IPS-20b (cell line): ENCODE measurements at regions not wholly inside any gene's neighbourhood (a gene's known extent, or its start where the extent isn't known, plus 50 kb on each side); places are given as distances from the start of the nearest gene placed in this dataset.
"Not testable (repeated sequence)": the region's sequence is repeated elsewhere in the genome, so short reads cannot be mapped to it uniquely, and the experiment has no call there.

Source experiments
- H3K27ac ChIP-seq: one replicate; pipeline ENCODE4 v1.5.1; 2013; ENCODE audit warnings: low read length
- H3K27me3 ChIP-seq: 2 replicates; pipeline ENCODE4 v1.6.1; 2013; ENCODE audit warnings: mild to moderate bottlenecking, low read length, inconsistent platforms; ENCODE audit not compliant: insufficient read depth
- H3K36me3 ChIP-seq: 2 replicates; pipeline ENCODE4 v1.6.1; 2013; ENCODE audit warnings: low read depth, mild to moderate bottlenecking, inconsistent platforms, low read length, moderate library complexity; ENCODE audit not compliant: insufficient read depth
- H3K4me1 ChIP-seq: 2 replicates; pipeline ENCODE4 v1.6.1; 2013; ENCODE audit warnings: mild to moderate bottlenecking, control low read depth, inconsistent platforms, low read length, moderate library complexity; ENCODE audit not compliant: insufficient read depth
- H3K4me3 ChIP-seq: 2 replicates; pipeline ENCODE4 v1.5.1; 2013; ENCODE audit warnings: mild to moderate bottlenecking, low read length, inconsistent platforms
- H3K9ac ChIP-seq: 2 replicates; pipeline ENCODE4 v1.6.1; 2013; ENCODE audit warnings: low read depth, mild to moderate bottlenecking, inconsistent platforms, low read length, moderate library complexity
- H3K9me3 ChIP-seq: 2 replicates; pipeline ENCODE4 v1.6.1; 2013; ENCODE audit warnings: mild to moderate bottlenecking, low read depth, low read length, inconsistent platforms; ENCODE audit not compliant: insufficient read depth

- H3K9me3 ChIP-seq = no peaks in the 10 kb centered on the region
- H3K27ac ChIP-seq = no peak overlapping the region
- H3K4me1 ChIP-seq = no peaks in the 10 kb centered on the region
- no peaks in the 10 kb centered on the region for H3K36me3 ChIP-seq
- no peak overlapping the region for H3K9ac ChIP-seq
- no peak overlapping the region for H3K4me3 ChIP-seq
- no peaks in the 10 kb centered on the region for H3K27me3 ChIP-seq
Measured at GRCh38 chr18:55739488-55739887, 151.5 kb upstream of the TCF4 start.

- no peaks in the 10 kb centered on the region for H3K9me3 ChIP-seq
- H3K9ac ChIP-seq = no peak overlapping the region
- no peaks in the 10 kb centered on the region for H3K36me3 ChIP-seq
- no peak overlapping the region for H3K4me3 ChIP-seq
- no peak overlapping the region for H3K27ac ChIP-seq
- H3K27me3 ChIP-seq = no peaks in the 10 kb centered on the region
- no peaks in the 10 kb centered on the region for H3K4me1 ChIP-seq
Measured at GRCh38 chr18:55738483-55739114, 150.6 kb upstream of the TCF4 start.

GRCh38 chr18:55737781-55738468 lies 149.9 kb upstream of the TCF4 start:
- Histone ChIP-seq H3K27me3 (no peaks in the 10 kb centered on the region), H3K27ac (no peak overlapping the region), H3K4me3 (no peak overlapping the region), H3K9ac (no peak overlapping the region), H3K4me1 (no peaks in the 10 kb centered on the region), H3K9me3 (no peaks in the 10 kb centered on the region), H3K36me3 (no peaks in the 10 kb centered on the region)

- no peaks in the 10 kb centered on the region for H3K9me3 ChIP-seq
- H3K9ac ChIP-seq = no peak overlapping the region
- no peaks in the 10 kb centered on the region for H3K27me3 ChIP-seq
- H3K4me3 ChIP-seq = no peak overlapping the region
- H3K27ac ChIP-seq = no peak overlapping the region
- H3K4me1 ChIP-seq = 0 out of 2 replicates have a peak, but pooled peaks cover under 1% of the 10 kb centered on the region
- no peaks in the 10 kb centered on the region for H3K36me3 ChIP-seq
Measured at GRCh38 chr18:55737266-55737665, 149.3 kb upstream of the TCF4 start.

GRCh38 chr18:55735969-55736368 lies 148.0 kb upstream of the TCF4 start:
- Histone ChIP-seq H3K9ac (no peak overlapping the region), H3K27ac (no peak overlapping the region), H3K27me3 (no peaks in the 10 kb centered on the region), H3K4me3 (no peak overlapping the region), H3K4me1 (0 out of 2 replicates have a peak, but pooled peaks cover 3% of the 10 kb centered on the region), H3K36me3 (no peaks in the 10 kb centered on the region), H3K9me3 (no peaks in the 10 kb centered on the region)

GRCh38 chr18:55735199-55735855 lies 147.3 kb upstream of the TCF4 start:
- Histone ChIP-seq H3K9ac (no peak overlapping the region), H3K36me3 (no peaks in the 10 kb centered on the region)

GRCh38 chr18:55732227-55733106 lies 144.5 kb upstream of the TCF4 start:
- H3K4me1 ChIP-seq = 0 out of 2 replicates have a peak, but pooled peaks cover 3% of the 10 kb centered on the region
- H3K9ac ChIP-seq = no peak overlapping the region
- no peaks in the 10 kb centered on the region for H3K9me3 ChIP-seq
- no peak overlapping the region for H3K27ac ChIP-seq
- no peak overlapping the region for H3K4me3 ChIP-seq
- H3K27me3 ChIP-seq = no peaks in the 10 kb centered on the region; the same call in 1 of the 2 replicates
- H3K36me3 ChIP-seq = no peaks in the 10 kb centered on the region

More at GRCh38 chr18:55735199-55735855, 147.3 kb upstream of the TCF4 start:
- Histone ChIP-seq H3K4me3 (no peak overlapping the region), H3K27me3 (no peaks in the 10 kb centered on the region), H3K27ac (no peak overlapping the region), H3K4me1 (0 out of 2 replicates have a peak, but pooled peaks cover 3% of the 10 kb centered on the region), H3K9me3 (no peaks in the 10 kb centered on the region)

- Histone ChIP-seq H3K9ac (no peak overlapping the region), H3K36me3 (no peaks in the 10 kb centered on the region), H3K27me3 (no peaks in the 10 kb centered on the region; the same call in 1 of the 2 replicates), H3K4me3 (no peak overlapping the region), H3K9me3 (no peaks in the 10 kb centered on the region), H3K27ac (no peak overlapping the region), H3K4me1 (0 out of 2 replicates have a peak, but pooled peaks cover 3% of the 10 kb centered on the region)
Measured at GRCh38 chr18:55731594-55732042, 143.6 kb upstream of the TCF4 start.

GRCh38 chr18:55721006-55721405 lies 133.0 kb upstream of the TCF4 start:
- H3K4me3 ChIP-seq = peak overlapping the region; percentile 40; the same call in 1 of the 2 replicates
- not testable (repeated sequence) for H3K27ac ChIP-seq, H3K9ac ChIP-seq

GRCh38 chr18:55713707-55714106 lies 125.7 kb upstream of the TCF4 start:
- Histone ChIP-seq H3K4me1 (no peaks in the 10 kb centered on the region), H3K9me3 (peaks cover 11% of the 10 kb centered on the region; the same call in 1 of the 2 replicates), H3K27ac (no peak overlapping the region), H3K4me3 (no peak overlapping the region), H3K27me3 (no peaks in the 10 kb centered on the region), H3K36me3 (no peaks in the 10 kb centered on the region), H3K9ac (no peak overlapping the region)

More at GRCh38 chr18:55721006-55721405, 133.0 kb upstream of the TCF4 start:
- not testable (repeated sequence) for H3K36me3 ChIP-seq, H3K9me3 ChIP-seq, H3K27me3 ChIP-seq, H3K4me1 ChIP-seq

GRCh38 chr18:55706898-55707297 lies 118.9 kb upstream of the TCF4 start:
- Histone ChIP-seq H3K4me1 (no peaks in the 10 kb centered on the region), H3K36me3 (no peaks in the 10 kb centered on the region), H3K9ac (no peak overlapping the region), H3K27ac (no peak overlapping the region), H3K27me3 (no peaks in the 10 kb centered on the region), H3K4me3 (no peak overlapping the region), H3K9me3 (peaks cover 3% of the 10 kb centered on the region; the same call in 1 of the 2 replicates)
